WTC11 (cell line): ENCODE measurements at regions not wholly inside any gene's neighbourhood (a gene's known extent, or its start where the extent isn't known, plus 50 kb on each side); places are given as distances from the start of the nearest gene placed in this dataset.

Source experiments
- ATAC-seq: fragments of 200-7000 bp; cut with Tn5 transposase; 2 replicates; pipeline ENCODE4 v1.10.0; 2021; ENCODE audit warnings: mild to moderate bottlenecking, moderate library complexity
- CTCF ChIA-PET: fragments of 300-600 bp; sonication (Branson Sonifier 250); formaldehyde crosslinking; loops from one replicate; lab custom pipeline; 2021; ENCODE audit warnings: antibody characterized with exemption; lab: Charles Lee
- POLR2A ChIA-PET: fragments of 350-600 bp; sonication (Branson Sonifier 250); formaldehyde crosslinking; loops from one replicate; lab custom pipeline; 2021; ENCODE audit warnings: antibody characterized with exemption; lab: Charles Lee
- DNase-seq: peaks from one replicate; pipeline ENCODE4 v3.0.0; 2021; ENCODE audit warnings: low spot score
- H3K27ac Mint-ChIP-seq: 2 replicates; pipeline ENCODE4 v1.8.0; 2021; ENCODE audit warnings: mixed read lengths
- H3K27me3 Mint-ChIP-seq: 2 replicates; pipeline ENCODE4 v1.8.0; 2021; ENCODE audit warnings: low read depth, mild to moderate bottlenecking, moderate library complexity, mixed read lengths
- H3K36me3 Mint-ChIP-seq: 2 replicates; pipeline ENCODE4 v1.8.0; 2021; ENCODE audit warnings: mixed read lengths
- H3K4me1 Mint-ChIP-seq: 2 replicates; pipeline ENCODE4 v1.8.0; 2022; ENCODE audit warnings: mixed read lengths
- H3K4me3 Mint-ChIP-seq: 2 replicates; pipeline ENCODE4 v1.8.0; 2021; ENCODE audit warnings: mild to moderate bottlenecking, moderate library complexity, mixed read lengths
- H3K9me3 Mint-ChIP-seq: 2 replicates; pipeline ENCODE4 v1.8.0; 2021; ENCODE audit warnings: mixed read lengths
- ATF1 ChIP-seq: sonication (generic); formaldehyde crosslinking; IDR thresholded peaks from 2 replicates; pipeline ENCODE4 v1.8.1; 2023; ENCODE audit warnings: mild to moderate bottlenecking, moderate library complexity, missing genetic modification reagents
- CDX4 ChIP-seq: fragments of 250-450 bp; sonication (Bioruptor Pico); IDR thresholded peaks from 2 replicates; pipeline ENCODE4 v1.9.0; 2021; ENCODE audit warnings: moderate library complexity, mild to moderate bottlenecking, inconsistent platforms, borderline replicate concordance
- E2F1 ChIP-seq: sonication (generic); formaldehyde crosslinking; IDR thresholded peaks from 2 replicates; pipeline ENCODE4 v1.8.0; 2022; ENCODE audit warnings: mild to moderate bottlenecking, missing genetic modification reagents
- ERG ChIP-seq: fragments of 250-450 bp; sonication (Bioruptor Pico); IDR thresholded peaks from 2 replicates; pipeline ENCODE4 v1.8.0; 2021; ENCODE audit warnings: mild to moderate bottlenecking
- FOXP1 ChIP-seq: sonication (generic); formaldehyde crosslinking; IDR thresholded peaks from 2 replicates; pipeline ENCODE4 v1.8.0; 2022; ENCODE audit warnings: missing genetic modification reagents, mild to moderate bottlenecking, moderate library complexity, borderline replicate concordance
- JUN ChIP-seq: sonication (generic); formaldehyde crosslinking; IDR thresholded peaks from 2 replicates; pipeline ENCODE4 v1.8.0; 2023; ENCODE audit warnings: mild to moderate bottlenecking, missing genetic modification reagents
- NFATC4 ChIP-seq: fragments of 250-450 bp; sonication (Bioruptor Pico); IDR thresholded peaks from 2 replicates; pipeline ENCODE4 v1.9.0; 2021; ENCODE audit warnings: mild to moderate bottlenecking
- NFE2L1 ChIP-seq: sonication (generic); formaldehyde crosslinking; IDR thresholded peaks from 2 replicates; pipeline ENCODE4 v1.8.1; 2023; ENCODE audit warnings: missing genetic modification reagents
- PRRX2 ChIP-seq: fragments of 250-450 bp; sonication (Bioruptor Pico); IDR thresholded peaks from 2 replicates; pipeline ENCODE4 v1.8.0; 2021; ENCODE audit warnings: mild to moderate bottlenecking
- SP1 ChIP-seq: sonication (generic); formaldehyde crosslinking; conservative IDR thresholded peaks from 2 replicates; pipeline ENCODE4 v1.8.1; 2022; ENCODE audit warnings: missing genetic modification reagents
- STAT6 ChIP-seq: sonication (generic); formaldehyde crosslinking; conservative IDR thresholded peaks from 2 replicates; pipeline ENCODE4 v1.8.1; 2023; ENCODE audit warnings: mild to moderate bottlenecking, low read depth, missing genetic modification reagents, moderate library complexity
- TEAD4 ChIP-seq: sonication (generic); formaldehyde crosslinking; IDR thresholded peaks from 2 replicates; pipeline ENCODE4 v1.8.0; 2022; ENCODE audit warnings: mild to moderate bottlenecking, missing genetic modification reagents
- USF1 ChIP-seq: sonication (generic); formaldehyde crosslinking; IDR thresholded peaks from 2 replicates; pipeline ENCODE4 v1.8.0; 2022; ENCODE audit warnings: mild to moderate bottlenecking, missing genetic modification reagents
- ZNF121 ChIP-seq: sonication (generic); formaldehyde crosslinking; IDR thresholded peaks from 2 replicates; pipeline ENCODE4 v1.8.0; 2023; ENCODE audit warnings: missing genetic modification reagents
- ZNF671 ChIP-seq: fragments of 250-450 bp; sonication (Bioruptor Pico); IDR thresholded peaks from 2 replicates; pipeline ENCODE4 v1.8.0; 2021; ENCODE audit warnings: mild to moderate bottlenecking
- TF ChIP-seq, protein P1 (sequence below): sonication (generic); formaldehyde crosslinking; IDR thresholded peaks from 2 replicates; pipeline ENCODE4 v1.8.1; 2022; ENCODE audit warnings: mild to moderate bottlenecking, missing genetic modification reagents, moderate library complexity, borderline replicate concordance

DNA sequence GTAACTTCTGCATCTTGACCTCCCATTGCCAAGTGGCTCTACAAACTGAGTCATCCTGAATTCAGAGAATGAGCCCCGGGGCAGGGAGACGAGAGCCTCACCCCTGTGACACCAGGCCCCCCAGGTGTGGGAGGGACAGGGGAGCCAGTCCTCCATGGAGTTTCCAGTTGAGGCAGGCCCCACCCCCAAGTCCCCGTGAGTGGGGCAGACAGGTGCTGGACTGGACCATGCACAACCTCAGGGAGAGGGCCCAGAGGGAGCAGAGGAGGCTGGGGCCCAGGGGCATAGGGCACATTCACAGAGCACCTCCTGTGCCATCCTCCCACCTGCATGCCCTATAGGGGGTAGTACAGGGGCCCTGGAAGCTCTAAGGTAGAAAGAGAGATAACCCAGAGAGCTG, 180.8 kb downstream of the BRD1 start:
- H3K27ac Mint-ChIP-seq, result no peak overlapping the region
- ChIA-PET CTCF (interaction anchor here (0.9 kb wide), 1 partner anchor 14 kb away, joined by 4 read pairs; no protein-coding TSS in a partner anchor), POLR2A (no interaction called here)
- H3K36me3 Mint-ChIP-seq, result no peaks in the 10 kb centered on the region
- TF ChIP-seq ZNF121 (no peak), USF1 (no peak), SP1 (CRISPR knock-in tag) (no peak), NFATC4 (CRISPR knock-in tag) (no peak), ERG (CRISPR knock-in tag) (no peak), CDX4 (CRISPR knock-in tag) (no peak), ATF1 (no peak), STAT6 (CRISPR knock-in tag) (no peak), ZNF671 (CRISPR knock-in tag) (no peak), FOXP1 (CRISPR knock-in tag) (no peak), TEAD4 (CRISPR knock-in tag) (no peak)
- DNase-seq (no peak), ATAC-seq (no peak)
- H3K27me3 Mint-ChIP-seq, result no peaks in the 10 kb centered on the region
- peaks cover 3% of the 10 kb centered on the region; the same call in 1 of the 2 replicates for H3K4me1 Mint-ChIP-seq
- H3K9me3 Mint-ChIP-seq, result peaks cover 5% of the 10 kb centered on the region; the same call in 1 of the 2 replicates
- no peak overlapping the region for H3K4me3 Mint-ChIP-seq

- ChIA-PET CTCF (no interaction called here), POLR2A (no interaction called here)
- Mint-ChIP-seq H3K4me1 (peaks cover 3% of the 10 kb centered on the region; the same call in 1 of the 2 replicates), H3K4me3 (no peak overlapping the region), H3K27me3 (no peaks in the 10 kb centered on the region), H3K36me3 (no peaks in the 10 kb centered on the region), H3K9me3 (peaks cover 5% of the 10 kb centered on the region; the same call in 1 of the 2 replicates), H3K27ac (no peak overlapping the region)
- DNase-seq (no peak), ATAC-seq (no peak)
- no peak for TF ChIP-seq PRRX2 (CRISPR knock-in tag)
- TF ChIP-seq, protein P1, sequence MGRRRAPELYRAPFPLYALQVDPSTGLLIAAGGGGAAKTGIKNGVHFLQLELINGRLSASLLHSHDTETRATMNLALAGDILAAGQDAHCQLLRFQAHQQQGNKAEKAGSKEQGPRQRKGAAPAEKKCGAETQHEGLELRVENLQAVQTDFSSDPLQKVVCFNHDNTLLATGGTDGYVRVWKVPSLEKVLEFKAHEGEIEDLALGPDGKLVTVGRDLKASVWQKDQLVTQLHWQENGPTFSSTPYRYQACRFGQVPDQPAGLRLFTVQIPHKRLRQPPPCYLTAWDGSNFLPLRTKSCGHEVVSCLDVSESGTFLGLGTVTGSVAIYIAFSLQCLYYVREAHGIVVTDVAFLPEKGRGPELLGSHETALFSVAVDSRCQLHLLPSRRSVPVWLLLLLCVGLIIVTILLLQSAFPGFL (CRISPR knock-in tag), result no peak
- no peak for TF ChIP-seq NFE2L1
- TF ChIP-seq E2F1, result no peak
- TF ChIP-seq ATF1, result no peak
- TF ChIP-seq NFATC4 (CRISPR knock-in tag), result no peak
- TF ChIP-seq JUN (CRISPR knock-in tag), result no peak
These were observed 181.7 kb downstream of the BRD1 start for GRCh38 chr22:49645791-49646550.
